ENCODE measurements at regions not wholly inside any gene's neighbourhood (a gene's known extent, or its start where the extent isn't known, plus 50 kb on each side); places are given as distances from the start of the nearest gene placed in this dataset.

DNA sequence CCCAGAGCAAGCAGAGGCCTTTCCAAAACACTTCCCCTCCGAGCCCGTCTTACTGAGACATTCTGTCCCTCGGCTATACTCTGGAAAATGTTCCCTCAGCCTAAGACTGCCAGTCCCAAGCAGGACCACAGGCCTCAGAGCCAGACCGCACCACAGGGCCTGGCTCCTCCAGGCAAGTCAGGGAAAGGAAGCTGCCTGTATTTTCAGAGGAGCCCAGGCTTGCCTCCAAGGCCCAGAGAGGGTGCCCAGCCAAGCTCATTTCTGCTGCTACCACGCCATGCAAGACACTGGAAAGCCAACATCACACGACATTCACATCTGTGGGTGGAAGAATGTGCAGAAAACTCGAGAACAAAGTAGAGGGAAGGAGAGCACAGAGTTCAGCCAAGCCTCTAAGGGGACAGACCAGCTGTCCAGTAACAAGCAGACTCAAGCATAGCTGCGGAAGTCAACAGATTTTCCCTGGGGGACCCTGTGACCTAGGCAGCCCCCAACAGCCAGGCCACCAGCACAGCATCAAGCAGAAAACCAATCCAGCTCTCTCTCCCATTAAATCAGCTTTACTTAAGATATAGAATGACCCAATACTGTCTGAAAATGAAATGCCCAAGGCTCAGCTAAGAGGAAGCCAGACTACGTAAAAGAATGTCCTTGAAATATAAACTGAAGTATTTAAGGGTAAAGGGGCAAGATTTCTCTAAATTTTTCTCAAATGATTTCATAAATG lies 123.9 kb downstream of the ZFP36L2 start:
- CTCF ChIA-PET: interaction anchor here (1.0 to 1.8 kb wide), 5 partner anchors 8 to 439 kb away, joined by 3 to 6 read pairs (median 3); no protein-coding TSS in a partner anchor
- TF ChIP-seq CTCF (IDR thresholded peaks at IDR 0.05; ENCODE audit: control extremely low read depth, extremely low read depth, low read depth, missing control alignments): no peak
- POLR2A ChIA-PET: no interaction called here
- no peak for DNase-seq (ENCODE audit: extremely low spot score)

DNA sequence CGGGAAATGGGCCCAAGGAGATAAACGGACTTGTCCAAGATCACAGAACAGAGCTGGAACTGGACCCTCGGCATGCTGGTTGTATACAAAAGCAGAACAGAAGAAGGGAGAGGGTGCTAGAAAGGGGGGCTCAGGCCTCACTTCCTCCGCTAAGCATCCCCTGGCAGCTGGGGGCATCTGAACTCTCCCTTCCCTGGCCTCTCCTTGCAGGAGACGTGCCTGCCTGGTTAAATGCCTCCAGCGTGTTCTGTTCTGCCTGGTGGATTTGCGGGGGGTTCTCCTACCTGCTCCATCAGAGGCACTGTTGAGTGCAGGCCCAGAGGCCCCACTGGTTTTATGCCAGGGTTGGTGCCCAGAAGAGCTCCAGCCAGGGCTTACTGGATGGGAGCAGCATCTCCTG lies 124.7 kb downstream of the ZFP36L2 start:
- DNase-seq (ENCODE audit: extremely low spot score): no peak
- POLR2A ChIA-PET: no interaction called here
- CTCF ChIA-PET: interaction anchor here (1.0 to 1.8 kb wide), 8 partner anchors 9 to 439 kb away, joined by 3 to 6 read pairs (median 3); no protein-coding TSS in a partner anchor
- TF ChIP-seq CTCF (IDR thresholded peaks at IDR 0.05; ENCODE audit: control extremely low read depth, extremely low read depth, low read depth, missing control alignments): no peak

DNA sequence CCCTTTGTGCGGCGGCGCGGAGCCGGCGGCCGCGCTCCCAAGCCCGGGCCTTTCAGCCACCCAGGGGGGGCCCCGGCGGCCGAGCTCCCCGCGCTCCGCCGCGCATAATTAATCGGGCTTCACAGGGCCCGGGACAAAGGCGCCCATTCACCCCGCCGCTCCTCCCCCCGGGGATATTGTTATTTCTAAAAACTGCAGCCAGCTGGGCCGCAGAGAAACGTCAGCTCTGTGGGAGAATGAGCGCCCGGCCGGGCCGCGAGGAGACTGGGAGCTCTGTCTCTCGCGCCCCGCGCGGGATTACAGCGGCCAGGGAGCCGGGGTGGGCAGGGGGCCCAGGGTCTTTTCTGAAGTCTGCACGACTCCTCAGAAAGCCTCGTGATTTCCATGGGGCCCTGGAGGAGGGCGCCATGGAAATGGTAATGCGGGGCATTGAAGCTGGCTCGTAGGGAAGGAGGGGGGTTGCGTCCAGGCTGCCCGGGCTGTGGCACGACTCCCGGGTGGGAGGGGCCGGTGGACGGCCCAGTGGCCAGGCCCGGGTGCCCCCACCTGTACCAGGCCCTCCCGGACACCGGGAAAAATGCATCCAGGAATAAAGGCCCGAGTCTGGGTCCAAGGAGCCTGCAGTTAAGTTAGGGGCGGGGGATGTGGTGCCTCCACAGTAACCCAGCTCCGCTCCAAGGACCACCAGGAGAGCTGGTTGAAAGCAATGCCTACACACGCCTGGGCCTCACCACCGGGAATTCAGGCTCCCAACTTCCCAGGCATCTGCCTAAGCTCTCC lies 125.3 kb downstream of the ZFP36L2 start:
- TF ChIP-seq CTCF (IDR thresholded peaks at IDR 0.05; ENCODE audit: control extremely low read depth, extremely low read depth, low read depth, missing control alignments): no peak
- ChIA-PET CTCF (interaction anchor here (1.2 to 1.8 kb wide), 5 partner anchors 9 to 154 kb away, joined by 3 to 6 read pairs (median 3); no protein-coding TSS in a partner anchor), POLR2A (no interaction called here)
- DNase-seq (ENCODE audit: extremely low spot score): no peak

DNA sequence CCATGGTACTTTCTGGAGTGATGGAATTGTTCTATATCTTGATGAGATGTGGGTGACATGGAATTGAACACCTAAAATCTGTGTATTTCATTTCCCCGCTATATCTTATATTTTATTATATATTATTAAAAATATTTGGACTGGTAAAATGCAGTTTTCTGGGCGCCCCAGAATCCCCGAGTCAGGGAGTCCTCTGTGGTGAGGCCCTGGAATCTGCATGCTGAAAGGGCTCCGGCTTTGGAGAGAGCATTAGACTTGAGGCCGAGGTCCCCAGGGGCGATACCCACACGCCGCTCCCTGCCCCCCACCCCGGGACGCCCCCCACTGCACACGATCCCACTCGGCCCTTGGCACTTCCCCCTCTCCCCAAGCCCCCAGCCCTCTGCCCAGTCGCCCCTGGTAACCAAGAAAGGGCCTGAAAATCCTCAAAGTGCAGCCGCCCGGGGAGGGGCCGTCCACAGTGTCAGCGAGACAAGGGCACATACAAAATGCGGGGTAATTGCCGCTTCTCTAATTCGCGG lies 126.0 kb downstream of the ZFP36L2 start:
- no peak for DNase-seq (ENCODE audit: extremely low spot score)
- ChIA-PET CTCF (interaction anchor here (1.2 to 1.8 kb wide), 3 partner anchors 8 to 16 kb away, joined by 3 to 6 read pairs (median 5); no protein-coding TSS in a partner anchor), POLR2A (no interaction called here)
- TF ChIP-seq CTCF (IDR thresholded peaks at IDR 0.05; ENCODE audit: control extremely low read depth, extremely low read depth, low read depth, missing control alignments): no peak

DNA sequence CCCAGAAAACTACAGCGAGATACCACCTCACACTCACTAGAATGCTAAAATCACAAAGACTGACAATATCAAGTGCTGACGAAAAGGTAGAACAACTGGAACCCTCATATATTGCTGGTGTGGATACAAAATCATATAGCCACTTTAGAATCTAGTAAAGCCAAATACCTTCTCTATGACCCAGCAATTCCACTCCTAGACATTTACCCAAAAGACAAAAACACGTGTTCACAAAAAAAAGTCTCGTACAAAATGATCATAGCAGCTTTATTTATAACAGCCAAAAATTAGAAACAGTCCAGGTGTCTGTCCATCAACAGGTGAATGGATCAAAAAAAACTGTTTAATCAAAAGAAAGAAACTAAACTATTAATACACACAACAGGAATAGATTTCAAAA lies 126.6 kb downstream of the ZFP36L2 start:
- CTCF ChIA-PET: interaction anchor here (1.0 kb wide), 1 partner anchor 18 kb away, joined by 3 read pairs; no protein-coding TSS in a partner anchor

More for the DNA sequence above, 126.6 kb downstream of the ZFP36L2 start:
- POLR2A ChIA-PET: no interaction called here
- TF ChIP-seq CTCF (IDR thresholded peaks at IDR 0.05; ENCODE audit: control extremely low read depth, extremely low read depth, low read depth, missing control alignments): no peak
- DNase-seq (ENCODE audit: extremely low spot score): no peak

All from GM10248 (cell line).